Keratinocyte (primary cell): ENCODE measurements at regions not wholly inside any gene's neighbourhood (a gene's known extent, or its start where the extent isn't known, plus 50 kb on each side); places are given as distances from the start of the nearest gene placed in this dataset.

Source experiments
- DNase-seq: peaks from one replicate; pipeline ENCODE4 v3.0.0-alpha.2; 2011; ENCODE audit warnings: low read depth, missing footprints, low spot score
- FAIRE-seq: peaks from 2 replicates; lab custom pipeline; 2011; peaks lifted over from hg19 to GRCh38; lab: Jason Lieb, UNC
- H2AFZ ChIP-seq: 2 replicates; pipeline ENCODE4 v1.6.0; 2012; ENCODE audit warnings: low read length, control low read depth, inconsistent platforms; ENCODE audit not compliant: control insufficient read depth
- H3K27ac ChIP-seq: 2 replicates; pipeline ENCODE4 v1.5.1; 2011; ENCODE audit warnings: low read length; ENCODE audit not compliant: control insufficient read depth, insufficient read depth
- H3K27me3 ChIP-seq: 3 replicates; pipeline ENCODE4 v1.6.0; 2011; ENCODE audit warnings: low read length; ENCODE audit not compliant: control insufficient read depth, insufficient read depth; ENCODE audit errors: extremely low read depth
- H3K36me3 ChIP-seq, 2 experiments: 2 replicates in 1 of 2; 3 replicates in 1 of 2; pipeline ENCODE4 v1.5.1; 2011; ENCODE audit warnings: low read length in 2 of 2, mild to moderate bottlenecking in 1 of 2; ENCODE audit not compliant: control insufficient read depth in 2 of 2, insufficient read depth in 2 of 2; ENCODE audit errors: extremely low read depth in 1 of 2
- H3K4me1 ChIP-seq: 3 replicates; pipeline ENCODE4 v1.5.1; 2011; ENCODE audit warnings: low read length; ENCODE audit not compliant: control insufficient read depth, insufficient read depth; ENCODE audit errors: extremely low read depth
- H3K4me2 ChIP-seq: 3 replicates; pipeline ENCODE4 v1.6.0; 2011; ENCODE audit warnings: low read depth, low read length; ENCODE audit not compliant: control insufficient read depth, insufficient read depth; ENCODE audit errors: extremely low read depth
- H3K4me3 ChIP-seq, 3 experiments: fragments of 200-600 bp in 1 of 3; sonication (generic) in 1 of 3; 2 replicates in 2 of 3; 3 replicates in 1 of 3; pipeline ENCODE4 v1.5.1; 2011 to 2016; ENCODE audit warnings: low read length in 3 of 3, mild to moderate bottlenecking in 3 of 3, control low read depth in 2 of 3, inconsistent platforms in 1 of 3, low read depth in 1 of 3, mixed read lengths in 1 of 3, mixed run types in 1 of 3, moderate library complexity in 1 of 3; ENCODE audit not compliant: control insufficient read depth in 2 of 3, insufficient read depth in 2 of 3; ENCODE audit errors: extremely low read depth in 1 of 3
- H3K79me2 ChIP-seq: 2 replicates; pipeline ENCODE4 v1.6.0; 2012; ENCODE audit warnings: low read length; ENCODE audit not compliant: control insufficient read depth, insufficient read depth
- H3K9ac ChIP-seq: 3 replicates; pipeline ENCODE4 v1.6.0; 2011; ENCODE audit warnings: low read length; ENCODE audit not compliant: control insufficient read depth, insufficient read depth; ENCODE audit errors: extremely low read depth
- H3K9me1 ChIP-seq: 3 replicates; pipeline ENCODE4 v1.6.0; 2011; ENCODE audit warnings: low read length; ENCODE audit not compliant: control insufficient read depth, insufficient read depth; ENCODE audit errors: extremely low read depth
- H3K9me3 ChIP-seq: 2 replicates; pipeline ENCODE4 v1.5.1; 2012; ENCODE audit warnings: low read depth, low read length; ENCODE audit not compliant: control insufficient read depth
- H4K20me1 ChIP-seq: 3 replicates; pipeline ENCODE4 v1.6.0; 2011; ENCODE audit warnings: low read length; ENCODE audit not compliant: control insufficient read depth, insufficient read depth; ENCODE audit errors: extremely low read depth
- CTCF ChIP-seq, 3 experiments: IDR thresholded peaks in 1 of 3; conservative IDR thresholded peaks in 1 of 3; optimal IDR thresholded peaks in 1 of 3; 2 replicates in 2 of 3; 3 replicates in 1 of 3; pipeline versions ENCODE3 to v1.5.1; 2011; ENCODE audit warnings: low read length in 3 of 3, mild to moderate bottlenecking in 3 of 3, moderate library complexity in 2 of 3, control low read depth in 1 of 3, inconsistent platforms in 1 of 3; ENCODE audit not compliant: insufficient read depth in 2 of 3; ENCODE audit errors: extremely low read depth in 1 of 3
- EZH2 ChIP-seq: IDR thresholded peaks from one replicate; pipeline ENCODE4 v1.6.1; 2012; ENCODE audit warnings: inconsistent platforms, mild to moderate bottlenecking, low read length, moderate library complexity
- dilution Hi-C: fragments of 300-500 bp; cut with MboI; formaldehyde crosslinking; loops from one replicate; pipeline ENCODE4 v1.7.0; 2020; ENCODE audit warnings: low sequenced_read_pairs; ENCODE audit not compliant: extremely low pct_ligation_motif_present

GRCh38 chr11:70486731-70487130, 88.4 kb downstream of the CTTN start:
- FAIRE-seq (no peak), DNase-seq (no peak)
- Histone ChIP-seq H3K4me3 (no peak overlapping the region), H3K9ac (no peak overlapping the region), H3K36me3 (no peaks in the 10 kb centered on the region), H3K79me2 (no peaks in the 10 kb centered on the region), H3K4me1 (no peaks in the 10 kb centered on the region), H2AFZ (no peak overlapping the region), H3K27me3 (no peaks in the 10 kb centered on the region), H3K9me3 (peaks cover 10% of the 10 kb centered on the region), H4K20me1 (no peaks in the 10 kb centered on the region), H3K27ac (no peak overlapping the region), H3K4me2 (no peak overlapping the region), H3K9me1 (no peaks in the 10 kb centered on the region)
- TF ChIP-seq CTCF (optimal IDR thresholded peaks at IDR 0.05 in 1 of 3, IDR thresholded peaks at IDR 0.05 in 1 of 3, conservative IDR thresholded peaks at IDR 0.05 in 1 of 3; ENCODE audit: extremely low read depth in 1 of 3, insufficient read depth in 2 of 3, low read length in 3 of 3) (no peak), EZH2 (no peak)
- dilution Hi-C loops, result no loop called here

- no peak overlapping the region for H2AFZ ChIP-seq
- TF ChIP-seq CTCF (optimal IDR thresholded peaks at IDR 0.05 in 1 of 3, IDR thresholded peaks at IDR 0.05 in 1 of 3, conservative IDR thresholded peaks at IDR 0.05 in 1 of 3; ENCODE audit: extremely low read depth in 1 of 3, insufficient read depth in 2 of 3, low read length in 3 of 3) (no peak), EZH2 (no peak)
Measured at GRCh38 chr11:70487160-70487559, 88.8 kb downstream of the CTTN start.

More at GRCh38 chr11:70487160-70487559, 88.8 kb downstream of the CTTN start:
- Histone ChIP-seq H3K9ac (no peak overlapping the region), H3K9me1 (no peaks in the 10 kb centered on the region), H3K79me2 (no peaks in the 10 kb centered on the region), H3K27ac (no peak overlapping the region), H3K4me2 (no peak overlapping the region), H3K4me3 (no peak overlapping the region), H3K36me3 (no peaks in the 10 kb centered on the region), H3K9me3 (peaks cover 14% of the 10 kb centered on the region), H3K27me3 (no peaks in the 10 kb centered on the region), H3K4me1 (no peaks in the 10 kb centered on the region), H4K20me1 (no peaks in the 10 kb centered on the region)
- no peak for FAIRE-seq
- no peak for DNase-seq
- dilution Hi-C loops, result no loop called here
